HK-2 (cell line): ENCODE measurements at regions not wholly inside any gene's neighbourhood (a gene's known extent, or its start where the extent isn't known, plus 50 kb on each side); places are given as distances from the start of the nearest gene placed in this dataset.
"Not testable (repeated sequence)": the region's sequence is repeated elsewhere in the genome, so short reads cannot be mapped to it uniquely, and the experiment has no call there.

ENCODE experiments used
- DNase-seq: peaks from one replicate; pipeline ENCODE4 v3.0.0-alpha.2; 2018; ENCODE audit not compliant: unreplicated experiment

- DNase-seq = no peak
Measured at GRCh38 chr18:66280470-66280869, 323.4 kb downstream of the CDH19 start.

- DNase-seq = no peak
Measured at GRCh38 chr18:66271962-66272361, 331.9 kb downstream of the CDH19 start.

DNA sequence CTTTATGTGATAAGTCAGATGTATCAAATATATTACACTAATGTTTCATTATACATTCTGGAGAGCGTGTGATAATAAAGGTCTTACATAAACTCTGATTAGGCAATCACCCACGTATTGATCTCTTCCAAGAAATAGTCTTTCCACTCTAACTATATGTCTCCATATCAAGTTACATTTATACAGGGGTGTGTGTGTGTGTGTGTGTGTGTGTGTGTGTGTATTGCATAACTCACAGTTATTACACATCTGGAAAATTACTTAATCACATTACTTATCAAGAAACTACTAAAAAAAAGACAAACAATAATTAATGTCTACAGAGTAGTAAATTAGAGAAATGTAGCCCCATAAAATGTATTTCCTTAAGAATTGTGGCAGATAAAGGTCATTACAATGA lies 339.8 kb downstream of the CDH19 start:
- no peak for DNase-seq

GRCh38 chr18:66254121-66254520 lies 349.8 kb downstream of the CDH19 start:
- no peak for DNase-seq

- DNase-seq = no peak
Measured at GRCh38 chr18:66252703-66253102, 351.2 kb downstream of the CDH19 start.

- DNase-seq = no peak
Measured at GRCh38 chr18:66235206-66235605, 368.7 kb downstream of the CDH19 start.

DNA sequence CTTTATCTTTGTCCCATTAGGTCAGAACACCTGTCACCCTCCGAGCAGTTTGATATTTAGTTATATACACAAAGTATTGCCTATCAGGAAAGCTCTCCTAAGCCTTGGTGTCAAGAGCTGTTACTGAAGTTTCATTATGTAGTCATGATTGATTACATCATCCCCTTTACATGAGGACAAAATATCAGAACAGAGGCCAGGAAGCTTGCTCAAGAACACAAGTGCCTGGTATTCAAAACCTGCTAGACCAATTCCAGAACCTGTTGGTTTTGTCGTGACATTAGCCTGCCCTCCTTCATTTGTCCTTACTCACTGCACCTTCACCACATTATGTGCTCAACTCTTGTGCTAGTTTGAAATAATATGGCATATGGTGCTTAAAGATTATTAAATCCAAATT lies 377.1 kb downstream of the CDH19 start:
- DNase-seq = no peak

GRCh38 chr18:66223317-66223716 lies 380.6 kb downstream of the CDH19 start:
- DNase-seq = not testable (repeated sequence)

DNA sequence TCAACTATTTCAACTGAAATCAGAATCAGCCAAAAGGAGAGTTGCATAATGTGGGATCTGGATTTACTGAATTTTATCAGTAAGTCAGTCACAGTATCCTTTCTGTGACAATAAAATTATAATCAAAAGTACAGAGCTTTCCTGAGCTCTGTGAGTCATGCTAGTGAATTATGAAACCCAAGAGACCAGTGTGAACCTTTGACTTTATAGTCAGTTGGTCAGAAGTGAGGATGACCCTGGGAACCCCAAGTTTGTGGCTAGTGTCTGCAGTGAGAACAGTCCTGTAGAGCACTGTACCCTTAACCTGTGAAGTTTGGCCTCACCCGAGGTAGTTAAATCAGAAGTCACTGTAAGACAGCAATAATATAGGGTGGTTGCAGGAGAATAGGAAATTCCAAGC lies 381.7 kb downstream of the CDH19 start:
- no peak for DNase-seq

- DNase-seq = no peak
Measured at GRCh38 chr18:66219817-66220216, 384.1 kb downstream of the CDH19 start.

DNA sequence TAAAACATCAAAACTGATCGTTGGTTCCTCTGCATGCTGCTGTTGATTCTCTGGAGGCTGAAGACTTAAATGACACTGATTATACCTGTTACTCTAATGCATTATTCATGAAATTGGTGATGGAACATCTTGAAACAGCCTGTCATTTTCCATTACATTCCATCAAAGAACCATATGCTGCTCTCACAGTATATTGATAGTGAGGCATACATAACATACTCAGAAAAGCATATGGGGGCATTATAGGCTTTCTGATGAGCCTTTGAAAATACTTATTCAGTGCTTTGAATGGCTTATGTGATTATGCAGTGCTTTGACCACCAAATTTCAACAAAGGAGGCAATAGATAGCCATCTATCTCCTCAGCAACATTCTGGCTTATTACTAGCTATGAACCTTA lies 392.1 kb downstream of the CDH19 start:
- DNase-seq = no peak

GRCh38 chr18:66210875-66211274 lies 393.0 kb downstream of the CDH19 start:
- no peak for DNase-seq

- DNase-seq = no peak
Measured at GRCh38 chr18:66209656-66210055, 394.2 kb downstream of the CDH19 start.

DNA sequence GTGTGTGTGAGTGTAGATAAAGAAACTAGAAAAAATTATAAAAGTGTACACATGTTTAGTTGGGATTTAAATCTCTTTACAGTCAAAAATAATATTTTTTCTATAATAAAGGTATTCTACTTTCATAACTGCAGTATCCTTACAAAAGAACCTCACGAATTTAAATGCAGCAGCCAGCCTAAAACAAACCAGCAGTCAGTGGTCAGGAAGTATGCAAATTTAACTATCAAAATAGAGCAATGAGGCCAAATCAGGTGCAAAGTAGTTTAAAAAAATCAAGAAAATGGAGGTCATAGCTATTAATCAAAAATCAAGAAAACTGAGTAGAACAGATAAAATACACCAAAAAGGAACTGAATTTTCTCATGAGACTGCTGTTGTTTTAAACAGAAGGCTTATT lies 407.1 kb downstream of the CDH19 start:
- no peak for DNase-seq

GRCh38 chr18:66193938-66194337 lies 410.0 kb downstream of the CDH19 start:
- DNase-seq = no peak

- no peak for DNase-seq
Measured at GRCh38 chr18:66193394-66193793, 410.5 kb downstream of the CDH19 start.

DNA sequence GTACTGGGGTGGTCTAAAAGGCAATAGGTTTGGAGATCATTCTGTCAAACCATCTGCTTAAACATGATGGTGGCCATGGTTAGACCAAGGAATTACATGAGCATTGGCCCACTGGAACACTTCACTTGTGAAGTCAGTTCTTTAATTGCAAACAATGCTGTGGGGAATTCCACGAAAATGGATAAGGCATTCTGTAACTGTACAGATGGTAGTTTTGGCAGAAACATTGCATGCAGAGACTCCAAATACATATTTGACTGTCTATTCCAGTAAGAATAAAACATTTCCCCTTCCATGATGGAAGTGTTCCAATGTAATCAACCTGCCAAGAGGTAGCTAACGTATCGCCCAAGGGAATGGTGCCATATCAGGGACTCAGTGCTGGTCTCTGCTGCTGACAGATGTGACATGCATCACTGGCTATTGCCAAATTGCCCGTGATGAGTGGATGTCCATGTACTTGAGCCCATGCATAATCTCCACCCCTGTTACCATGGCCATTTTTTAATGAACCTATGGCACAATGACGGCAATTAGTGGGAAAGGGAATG lies 417.9 kb downstream of the CDH7 start:
- no peak for DNase-seq

DNA sequence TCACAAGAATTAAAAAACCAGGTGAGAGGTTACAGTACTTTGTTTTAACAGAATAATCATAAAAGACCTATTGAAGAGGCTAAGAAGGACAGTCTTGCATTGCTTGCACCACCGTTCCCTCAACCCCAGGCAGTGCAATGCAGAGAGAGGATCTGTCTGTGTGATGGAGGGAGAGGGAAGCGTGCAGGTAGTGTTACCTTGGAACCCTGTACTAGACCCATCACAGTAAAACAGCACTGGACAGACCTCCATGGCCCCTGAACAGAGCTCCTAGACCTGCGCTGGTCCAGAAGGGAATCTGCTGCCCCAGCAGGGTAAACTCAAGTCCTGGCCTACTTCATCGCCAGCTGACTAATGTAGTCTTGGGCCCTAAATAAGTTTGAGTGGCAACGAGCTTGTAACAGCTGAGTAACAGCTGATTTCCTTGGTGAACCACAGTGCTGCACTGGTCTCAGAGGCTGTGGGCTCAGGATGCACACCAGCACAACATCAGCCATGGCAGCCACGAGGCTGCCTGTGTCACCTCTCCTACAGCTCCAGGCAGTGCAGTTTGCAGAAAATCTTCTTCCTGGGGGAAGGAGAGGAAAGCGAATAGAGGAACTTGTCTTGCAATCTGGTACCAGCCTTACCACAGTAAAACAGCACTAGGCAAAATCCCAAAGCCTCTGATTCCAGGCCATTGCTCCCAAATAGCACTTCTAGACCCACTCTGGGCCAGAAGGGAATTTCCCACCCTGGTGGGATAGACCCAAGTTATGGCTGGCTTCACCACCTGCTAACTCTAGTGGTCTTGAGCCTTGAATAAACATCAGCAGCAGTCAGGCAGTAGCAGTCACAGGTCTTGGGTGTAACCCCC lies 417.2 kb downstream of the CDH7 start:
- DNase-seq = no peak

DNA sequence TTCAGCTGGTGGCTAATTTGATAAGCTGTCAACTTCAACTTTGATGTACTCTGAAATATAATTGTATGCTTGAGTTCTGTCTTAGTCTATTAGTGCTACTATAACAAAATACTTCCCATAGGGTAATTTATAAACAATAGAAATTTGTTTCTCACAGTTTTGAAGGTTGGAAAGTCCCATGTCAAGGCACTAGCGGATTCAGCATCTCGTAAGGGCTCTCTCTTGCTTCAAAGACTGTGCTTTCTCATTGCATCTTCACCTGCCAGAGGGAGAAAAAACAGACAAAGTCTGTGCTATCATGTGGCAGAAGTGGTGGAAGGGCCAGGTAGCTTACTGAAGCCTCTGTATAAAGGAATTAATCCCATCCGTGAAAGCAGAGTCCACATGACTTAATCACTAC lies 409.2 kb downstream of the CDH7 start:
- DNase-seq = no peak

- no peak for DNase-seq
Measured at GRCh38 chr18:66159451-66159850, 408.6 kb downstream of the CDH7 start.

DNA sequence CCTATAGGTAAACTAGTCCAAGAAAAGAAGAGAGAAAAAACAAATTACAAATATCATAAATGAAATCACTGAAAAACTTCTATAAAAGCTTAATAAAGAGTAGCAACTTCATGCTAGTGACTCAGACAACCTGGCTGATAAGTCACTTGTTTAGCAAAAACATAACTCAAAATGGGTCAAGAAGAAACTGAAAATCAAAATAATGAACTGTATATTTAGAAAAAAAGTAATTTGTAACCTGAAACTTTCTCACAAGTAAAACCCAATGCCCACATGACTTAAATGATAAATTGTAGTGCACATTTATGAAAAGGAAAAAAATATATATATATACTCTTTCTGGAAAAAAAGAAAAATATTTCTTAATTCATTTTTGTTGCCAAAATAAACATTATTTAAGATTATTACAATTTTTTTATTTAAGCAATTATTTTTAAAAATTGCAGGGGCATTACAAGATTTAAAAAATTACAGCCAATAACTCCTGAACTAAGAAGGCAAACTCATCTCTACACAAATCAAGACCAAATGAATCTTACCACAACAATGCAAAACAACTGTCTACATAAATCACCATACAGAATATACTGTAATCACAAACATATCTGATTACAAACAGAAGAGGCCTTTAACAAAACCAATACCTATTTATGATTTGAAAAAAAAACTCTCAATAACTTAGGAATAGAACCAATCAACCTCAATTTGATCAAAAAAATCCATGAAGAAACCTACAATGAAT lies 406.3 kb downstream of the CDH7 start:
- DNase-seq = no peak

DNA sequence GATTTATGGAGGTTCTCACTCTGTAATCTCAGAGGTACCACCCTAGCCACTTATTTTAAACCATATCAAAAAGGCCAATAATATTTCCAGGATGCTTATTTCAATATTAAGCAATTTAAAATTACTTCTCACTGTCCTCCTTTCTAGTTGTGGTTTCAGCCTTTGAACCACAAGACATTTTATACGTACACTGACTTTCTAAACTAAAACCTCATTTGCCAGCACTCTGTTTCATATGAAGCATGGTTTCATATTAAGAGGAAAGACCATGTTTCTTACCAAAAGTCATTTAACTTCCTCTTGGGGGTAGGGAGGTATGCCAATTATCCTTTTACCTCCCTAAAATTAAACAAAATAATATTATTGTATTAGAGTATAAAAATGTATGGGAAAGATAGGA lies 399.8 kb downstream of the CDH7 start:
- no peak for DNase-seq

- DNase-seq = no peak
Measured at GRCh38 chr18:66143029-66143428, 392.2 kb downstream of the CDH7 start.
